GM23338 (cell line): ENCODE measurements at regions not wholly inside any gene's neighbourhood (a gene's known extent, or its start where the extent isn't known, plus 50 kb on each side); places are given as distances from the start of the nearest gene placed in this dataset.

Experiments used
- ATAC-seq: fragments of 200-7000 bp; cut with Tn5 transposase; 3 replicates; pipeline ENCODE4 v1.9.1; 2020
- DNase-seq: peaks from one replicate; pipeline ENCODE4 v3.0.0-alpha.2; 2015; ENCODE audit warnings: low spot score
- H2AFZ ChIP-seq: fragments of 200-600 bp; sonication (generic); 2 replicates; pipeline ENCODE4 v1.8.0; 2016; ENCODE audit warnings: antibody characterized with exemption, mild to moderate bottlenecking, moderate library complexity
- H3F3A ChIP-seq: fragments of 200-600 bp; sonication (generic); replicated peaks from 2 replicates; pipeline ENCODE4 v1.8.0; 2017; ENCODE audit warnings: antibody characterized with exemption, mixed run types, low read depth
- H3K27ac ChIP-seq: fragments of 200-600 bp; sonication (generic); 2 replicates; pipeline ENCODE4 v1.6.1; 2016; ENCODE audit warnings: low read depth
- H3K27me3 ChIP-seq: fragments of 200-600 bp; sonication (generic); 2 replicates; pipeline ENCODE4 v1.8.0; 2016; ENCODE audit warnings: mild to moderate bottlenecking, mixed run types, moderate library complexity; ENCODE audit not compliant: insufficient read depth
- H3K36me3 ChIP-seq: fragments of 200-600 bp; sonication (generic); 2 replicates; pipeline ENCODE4 v1.8.0; 2016; ENCODE audit warnings: mild to moderate bottlenecking; ENCODE audit not compliant: insufficient read depth
- H3K4me1 ChIP-seq: fragments of 200-600 bp; sonication (generic); 2 replicates; pipeline ENCODE4 v1.8.0; 2016; ENCODE audit warnings: mild to moderate bottlenecking, moderate library complexity; ENCODE audit not compliant: insufficient read depth
- H3K4me2 ChIP-seq: fragments of 200-600 bp; sonication (generic); 2 replicates; pipeline ENCODE4 v1.7.1; 2017; ENCODE audit warnings: mixed run types
- H3K4me3 ChIP-seq: fragments of 200-600 bp; sonication (generic); 2 replicates; pipeline ENCODE4 v1.6.1; 2016; ENCODE audit warnings: mixed run types
- H3K79me2 ChIP-seq: fragments of 200-600 bp; sonication (generic); replicated peaks from 2 replicates; pipeline ENCODE4 v1.8.0; 2017; ENCODE audit warnings: mild to moderate bottlenecking; ENCODE audit not compliant: insufficient read depth
- H3K9me2 ChIP-seq: fragments of 200-600 bp; sonication (generic); 2 replicates; pipeline ENCODE4 v1.8.0; 2017; ENCODE audit not compliant: insufficient read depth
- H4K20me1 ChIP-seq: fragments of 200-600 bp; sonication (generic); replicated peaks from 2 replicates; pipeline ENCODE4 v1.8.0; 2017; ENCODE audit warnings: mild to moderate bottlenecking; ENCODE audit not compliant: insufficient read depth
- H3K27ac Mint-ChIP-seq: 2 replicates; pipeline ENCODE4 v1.8.0; 2020; ENCODE audit warnings: inconsistent platforms, mild to moderate bottlenecking, moderate library complexity, mixed read lengths
- H3K27me3 Mint-ChIP-seq: 3 replicates; pipeline ENCODE4 v1.8.0; 2022; ENCODE audit warnings: low read depth, mild to moderate bottlenecking, moderate library complexity, mixed read lengths, inconsistent platforms; ENCODE audit not compliant: insufficient read depth, poor library complexity
- H3K36me3 Mint-ChIP-seq: 3 replicates; pipeline ENCODE4 v1.8.0; 2021; ENCODE audit warnings: low read depth, mild to moderate bottlenecking, inconsistent platforms, moderate library complexity, mixed read lengths
- H3K4me1 Mint-ChIP-seq: 3 replicates; pipeline ENCODE4 v1.8.0; 2020; ENCODE audit warnings: mild to moderate bottlenecking, inconsistent platforms, mixed read lengths
- H3K4me3 Mint-ChIP-seq: 3 replicates; pipeline ENCODE4 v1.8.0; 2021; ENCODE audit warnings: moderate library complexity, mild to moderate bottlenecking, inconsistent platforms, mixed read lengths
- H3K9me3 Mint-ChIP-seq: 3 replicates; pipeline ENCODE4 v1.8.0; 2020; ENCODE audit warnings: moderate library complexity, mild to moderate bottlenecking, inconsistent platforms, mixed read lengths
- CREB1 ChIP-seq: fragments of 250-450 bp; sonication (Bioruptor Pico); IDR thresholded peaks from 2 replicates; pipeline ENCODE4 v1.5.0; 2020; ENCODE audit warnings: low read depth, mild to moderate bottlenecking, moderate library complexity
- CTCF ChIP-seq, 2 experiments: fragments of 200-600 bp in 1 of 2; sonication (generic) in 1 of 2; conservative IDR thresholded peaks; 2 replicates each; pipeline versions ENCODE4 v1.5.1 to v1.6.1; 2016 to 2017; ENCODE audit warnings: antibody characterized with exemption in 2 of 2, low read depth in 2 of 2, mild to moderate bottlenecking in 2 of 2, moderate library complexity in 1 of 2
- ETS1 ChIP-seq: IDR thresholded peaks from 2 replicates; pipeline ENCODE4 v1.6.1; 2016; ENCODE audit warnings: antibody characterized with exemption
- EZH2 ChIP-seq: fragments of 200-600 bp; sonication (generic); IDR thresholded peaks from one replicate; pipeline ENCODE4 v1.8.0; 2017; ENCODE audit warnings: antibody characterized with exemption, mild to moderate bottlenecking, low read depth; ENCODE audit not compliant: unreplicated experiment
- EZH2phosphoT487 ChIP-seq: fragments of 200-600 bp; sonication (generic); IDR thresholded peaks from one replicate; pipeline ENCODE4 v1.8.1; 2018; ENCODE audit warnings: antibody characterized with exemption; ENCODE audit not compliant: unreplicated experiment
- JUNB ChIP-seq: IDR thresholded peaks from one replicate; pipeline ENCODE4 v1.6.1; 2016; ENCODE audit warnings: antibody characterized with exemption; ENCODE audit not compliant: unreplicated experiment
- POLR2AphosphoS5 ChIP-seq: IDR thresholded peaks from 2 replicates; pipeline ENCODE4 v1.6.1; 2016; ENCODE audit warnings: antibody characterized with exemption, low read depth
- STAT1 ChIP-seq: IDR thresholded peaks from one replicate; pipeline ENCODE4 v1.6.1; 2016; ENCODE audit warnings: antibody characterized with exemption; ENCODE audit not compliant: unreplicated experiment
- ZNF114 ChIP-seq: fragments of 250-450 bp; sonication (Bioruptor Pico); IDR thresholded peaks from 2 replicates; pipeline ENCODE4 v1.5.0; 2020; ENCODE audit warnings: mild to moderate bottlenecking, moderate library complexity
- ZNF331 ChIP-seq: fragments of 250-450 bp; sonication (Bioruptor Pico); IDR thresholded peaks from 2 replicates; pipeline ENCODE4 v1.5.0; 2020; ENCODE audit warnings: low read depth, mild to moderate bottlenecking, moderate library complexity
- TF ChIP-seq, protein P1 (sequence below): IDR thresholded peaks from one replicate; pipeline ENCODE4 v1.6.1; 2018; ENCODE audit warnings: antibody characterized with exemption; ENCODE audit not compliant: unreplicated experiment
- TF ChIP-seq, protein P2 (sequence below): fragments of 250-450 bp; sonication (Bioruptor Pico); IDR thresholded peaks from 2 replicates; pipeline ENCODE4 v1.5.0; 2020; ENCODE audit warnings: mild to moderate bottlenecking, moderate library complexity

DNA sequence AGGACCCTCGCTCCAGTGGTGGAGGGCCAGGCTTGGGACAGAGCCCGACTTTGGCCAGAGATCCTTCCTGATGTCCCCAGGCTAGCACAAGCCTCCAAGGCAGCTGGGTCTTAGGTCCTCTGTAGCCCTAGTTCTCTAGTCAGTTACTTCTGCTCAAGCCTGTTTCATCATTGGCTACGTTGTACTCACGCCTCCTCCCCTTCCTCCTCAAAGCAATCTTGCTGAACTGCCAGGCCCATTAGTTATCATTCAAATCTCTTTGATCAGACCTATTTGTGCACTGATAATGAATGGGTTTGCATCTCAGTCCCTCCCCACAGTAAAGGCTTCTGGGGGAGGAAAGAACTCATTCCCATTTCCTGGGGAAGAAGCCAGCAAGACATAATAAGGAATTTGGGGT lies 256.8 kb downstream of the NFATC2 start:
- no peaks in the 10 kb centered on the region for H3K36me3 Mint-ChIP-seq
- peaks cover 7% of the 10 kb centered on the region; the same call in 1 of the 3 replicates for H3K4me1 Mint-ChIP-seq
- Histone ChIP-seq H3K4me2 (no peak overlapping the region), H3K27ac (no peak overlapping the region), H3F3A (no peaks in the 10 kb centered on the region), H3K4me3 (no peak overlapping the region), H3K9me2 (no peaks in the 10 kb centered on the region; the same call in 1 of the 2 replicates), H3K36me3 (no peaks in the 10 kb centered on the region), H4K20me1 (no peaks in the 10 kb centered on the region), H3K79me2 (no peaks in the 10 kb centered on the region), H3K4me1 (no peaks in the 10 kb centered on the region), H2AFZ (no peak overlapping the region), H3K27me3 (no peaks in the 10 kb centered on the region)
- H3K4me3 Mint-ChIP-seq: no peak overlapping the region
- no peak for DNase-seq
- no peaks in the 10 kb centered on the region; the same call in 1 of the 3 replicates for H3K9me3 Mint-ChIP-seq
- TF ChIP-seq CREB1 (no peak), EZH2 (no peak), ZNF331 (CRISPR knock-in tag) (no peak), CTCF (conservative IDR thresholded peaks at IDR 0.05; ENCODE audit: low read depth in 2 of 2) (no peak), STAT1 (no peak), ETS1 (no peak), EZH2phosphoT487 (no peak), ZNF114 (CRISPR knock-in tag) (no peak), POLR2AphosphoS5 (no peak), JUNB (no peak)
- TF ChIP-seq, protein P1, sequence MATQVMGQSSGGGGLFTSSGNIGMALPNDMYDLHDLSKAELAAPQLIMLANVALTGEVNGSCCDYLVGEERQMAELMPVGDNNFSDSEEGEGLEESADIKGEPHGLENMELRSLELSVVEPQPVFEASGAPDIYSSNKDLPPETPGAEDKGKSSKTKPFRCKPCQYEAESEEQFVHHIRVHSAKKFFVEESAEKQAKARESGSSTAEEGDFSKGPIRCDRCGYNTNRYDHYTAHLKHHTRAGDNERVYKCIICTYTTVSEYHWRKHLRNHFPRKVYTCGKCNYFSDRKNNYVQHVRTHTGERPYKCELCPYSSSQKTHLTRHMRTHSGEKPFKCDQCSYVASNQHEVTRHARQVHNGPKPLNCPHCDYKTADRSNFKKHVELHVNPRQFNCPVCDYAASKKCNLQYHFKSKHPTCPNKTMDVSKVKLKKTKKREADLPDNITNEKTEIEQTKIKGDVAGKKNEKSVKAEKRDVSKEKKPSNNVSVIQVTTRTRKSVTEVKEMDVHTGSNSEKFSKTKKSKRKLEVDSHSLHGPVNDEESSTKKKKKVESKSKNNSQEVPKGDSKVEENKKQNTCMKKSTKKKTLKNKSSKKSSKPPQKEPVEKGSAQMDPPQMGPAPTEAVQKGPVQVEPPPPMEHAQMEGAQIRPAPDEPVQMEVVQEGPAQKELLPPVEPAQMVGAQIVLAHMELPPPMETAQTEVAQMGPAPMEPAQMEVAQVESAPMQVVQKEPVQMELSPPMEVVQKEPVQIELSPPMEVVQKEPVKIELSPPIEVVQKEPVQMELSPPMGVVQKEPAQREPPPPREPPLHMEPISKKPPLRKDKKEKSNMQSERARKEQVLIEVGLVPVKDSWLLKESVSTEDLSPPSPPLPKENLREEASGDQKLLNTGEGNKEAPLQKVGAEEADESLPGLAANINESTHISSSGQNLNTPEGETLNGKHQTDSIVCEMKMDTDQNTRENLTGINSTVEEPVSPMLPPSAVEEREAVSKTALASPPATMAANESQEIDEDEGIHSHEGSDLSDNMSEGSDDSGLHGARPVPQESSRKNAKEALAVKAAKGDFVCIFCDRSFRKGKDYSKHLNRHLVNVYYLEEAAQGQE: no peak
- TF ChIP-seq, protein P2, sequence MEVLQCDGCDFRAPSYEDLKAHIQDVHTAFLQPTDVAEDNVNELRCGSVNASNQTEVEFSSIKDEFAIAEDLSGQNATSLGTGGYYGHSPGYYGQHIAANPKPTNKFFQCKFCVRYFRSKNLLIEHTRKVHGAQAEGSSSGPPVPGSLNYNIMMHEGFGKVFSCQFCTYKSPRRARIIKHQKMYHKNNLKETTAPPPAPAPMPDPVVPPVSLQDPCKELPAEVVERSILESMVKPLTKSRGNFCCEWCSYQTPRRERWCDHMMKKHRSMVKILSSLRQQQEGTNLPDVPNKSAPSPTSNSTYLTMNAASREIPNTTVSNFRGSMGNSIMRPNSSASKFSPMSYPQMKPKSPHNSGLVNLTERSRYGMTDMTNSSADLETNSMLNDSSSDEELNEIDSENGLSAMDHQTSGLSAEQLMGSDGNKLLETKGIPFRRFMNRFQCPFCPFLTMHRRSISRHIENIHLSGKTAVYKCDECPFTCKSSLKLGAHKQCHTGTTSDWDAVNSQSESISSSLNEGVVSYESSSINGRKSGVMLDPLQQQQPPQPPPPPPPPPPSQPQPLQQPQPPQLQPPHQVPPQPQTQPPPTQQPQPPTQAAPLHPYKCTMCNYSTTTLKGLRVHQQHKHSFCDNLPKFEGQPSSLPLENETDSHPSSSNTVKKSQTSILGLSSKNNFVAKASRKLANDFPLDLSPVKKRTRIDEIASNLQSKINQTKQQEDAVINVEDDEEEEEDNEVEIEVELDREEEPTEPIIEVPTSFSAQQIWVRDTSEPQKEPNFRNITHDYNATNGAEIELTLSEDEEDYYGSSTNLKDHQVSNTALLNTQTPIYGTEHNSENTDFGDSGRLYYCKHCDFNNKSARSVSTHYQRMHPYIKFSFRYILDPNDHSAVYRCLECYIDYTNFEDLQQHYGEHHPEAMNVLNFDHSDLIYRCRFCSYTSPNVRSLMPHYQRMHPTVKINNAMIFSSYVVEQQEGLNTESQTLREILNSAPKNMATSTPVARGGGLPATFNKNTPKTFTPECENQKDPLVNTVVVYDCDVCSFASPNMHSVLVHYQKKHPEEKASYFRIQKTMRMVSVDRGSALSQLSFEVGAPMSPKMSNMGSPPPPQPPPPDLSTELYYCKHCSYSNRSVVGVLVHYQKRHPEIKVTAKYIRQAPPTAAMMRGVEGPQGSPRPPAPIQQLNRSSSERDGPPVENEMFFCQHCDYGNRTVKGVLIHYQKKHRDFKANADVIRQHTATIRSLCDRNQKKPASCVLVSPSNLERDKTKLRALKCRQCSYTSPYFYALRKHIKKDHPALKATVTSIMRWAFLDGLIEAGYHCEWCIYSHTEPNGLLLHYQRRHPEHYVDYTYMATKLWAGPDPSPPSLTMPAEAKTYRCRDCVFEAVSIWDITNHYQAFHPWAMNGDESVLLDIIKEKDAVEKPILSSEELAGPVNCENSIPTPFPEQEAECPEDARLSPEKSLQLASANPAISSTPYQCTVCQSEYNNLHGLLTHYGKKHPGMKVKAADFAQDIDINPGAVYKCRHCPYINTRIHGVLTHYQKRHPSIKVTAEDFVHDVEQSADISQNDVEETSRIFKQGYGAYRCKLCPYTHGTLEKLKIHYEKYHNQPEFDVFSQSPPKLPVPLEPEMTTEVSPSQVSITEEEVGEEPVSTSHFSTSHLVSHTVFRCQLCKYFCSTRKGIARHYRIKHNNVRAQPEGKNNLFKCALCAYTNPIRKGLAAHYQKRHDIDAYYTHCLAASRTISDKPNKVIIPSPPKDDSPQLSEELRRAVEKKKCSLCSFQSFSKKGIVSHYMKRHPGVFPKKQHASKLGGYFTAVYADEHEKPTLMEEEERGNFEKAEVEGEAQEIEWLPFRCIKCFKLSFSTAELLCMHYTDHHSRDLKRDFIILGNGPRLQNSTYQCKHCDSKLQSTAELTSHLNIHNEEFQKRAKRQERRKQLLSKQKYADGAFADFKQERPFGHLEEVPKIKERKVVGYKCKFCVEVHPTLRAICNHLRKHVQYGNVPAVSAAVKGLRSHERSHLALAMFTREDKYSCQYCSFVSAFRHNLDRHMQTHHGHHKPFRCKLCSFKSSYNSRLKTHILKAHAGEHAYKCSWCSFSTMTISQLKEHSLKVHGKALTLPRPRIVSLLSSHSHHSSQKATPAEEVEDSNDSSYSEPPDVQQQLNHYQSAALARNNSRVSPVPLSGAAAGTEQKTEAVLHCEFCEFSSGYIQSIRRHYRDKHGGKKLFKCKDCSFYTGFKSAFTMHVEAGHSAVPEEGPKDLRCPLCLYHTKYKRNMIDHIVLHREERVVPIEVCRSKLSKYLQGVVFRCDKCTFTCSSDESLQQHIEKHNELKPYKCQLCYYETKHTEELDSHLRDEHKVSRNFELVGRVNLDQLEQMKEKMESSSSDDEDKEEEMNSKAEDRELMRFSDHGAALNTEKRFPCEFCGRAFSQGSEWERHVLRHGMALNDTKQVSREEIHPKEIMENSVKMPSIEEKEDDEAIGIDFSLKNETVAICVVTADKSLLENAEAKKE: no peak
- ATAC-seq: no peak
- H3K27ac Mint-ChIP-seq: no peak overlapping the region
- peaks cover 5% of the 10 kb centered on the region for H3K27me3 Mint-ChIP-seq
